Stimulated activated naive B cell treated with anti-CD40 and anti-IgM and Interleukin-4, amounts not matched to agents 10 μg/mL and 1 μg/mL and 100 μg/mL, for 72 hours (primary cell): ENCODE measurements at regions not wholly inside any gene's neighbourhood (a gene's known extent, or its start where the extent isn't known, plus 50 kb on each side); places are given as distances from the start of the nearest gene placed in this dataset.

Experiments
- ATAC-seq, 2 donors: fragments of 150-1000 bp; cut with Tn5 transposase; replicated peaks; 2 replicates each; pipeline ENCODE4 v1.10.0; 2021; ENCODE audit warnings: moderate library complexity in 1 of 2
- DNase-seq: peaks from one replicate; pipeline ENCODE4 v3.0.0; 2021
- H3K27ac Mint-ChIP-seq: one replicate; pipeline ENCODE4 v1.8.0; 2022; ENCODE audit warnings: mild to moderate bottlenecking, mixed read lengths
- H3K27me3 Mint-ChIP-seq, 2 donors: one replicate each; pipeline ENCODE4 v1.8.0; 2022; ENCODE audit warnings: mixed read lengths in 2 of 2
- H3K36me3 Mint-ChIP-seq, 2 donors: one replicate each; pipeline ENCODE4 v1.8.0; 2022; ENCODE audit warnings: mixed read lengths in 2 of 2, mild to moderate bottlenecking in 1 of 2
- H3K4me1 Mint-ChIP-seq, 2 donors: one replicate each; pipeline ENCODE4 v1.8.0; 2022; ENCODE audit warnings: mixed read lengths in 2 of 2, mild to moderate bottlenecking in 1 of 2
- H3K4me3 Mint-ChIP-seq, 2 donors: one replicate each; pipeline ENCODE4 v1.8.0; 2022; ENCODE audit warnings: mild to moderate bottlenecking in 2 of 2, mixed read lengths in 2 of 2, moderate library complexity in 1 of 2
- H3K9me3 Mint-ChIP-seq, 2 donors: one replicate each; pipeline ENCODE4 v1.8.0; 2022; ENCODE audit warnings: mixed read lengths in 2 of 2, mild to moderate bottlenecking in 1 of 2

GRCh38 chr5:35324201-35324600 is 93.9 kb upstream of the PRLR start:
- no peaks in the 10 kb centered on the region for H3K9me3 Mint-ChIP-seq
- peaks cover 0 to 16% of the 10 kb centered on the region in 2 donors for H3K27me3 Mint-ChIP-seq
- peaks cover 5 to 12% of the 10 kb centered on the region in 2 donors for H3K4me1 Mint-ChIP-seq
- no peaks in the 10 kb centered on the region for H3K36me3 Mint-ChIP-seq
- DNase-seq, result no peak
- no peak for ATAC-seq
- H3K27ac Mint-ChIP-seq, result no peak overlapping the region
- H3K4me3 Mint-ChIP-seq, result no peak overlapping the region

GRCh38 chr5:35320029-35320428 is 89.7 kb upstream of the PRLR start:
- H3K27me3 Mint-ChIP-seq, result peaks cover 0 to 16% of the 10 kb centered on the region in 2 donors
- peak; percentile 66 to 72 for ATAC-seq
- H3K36me3 Mint-ChIP-seq, result peaks cover 0 to 6% of the 10 kb centered on the region in 2 donors
- DNase-seq, result no peak
- H3K9me3 Mint-ChIP-seq, result no peaks in the 10 kb centered on the region
- H3K4me3 Mint-ChIP-seq, result peak overlapping the region in 1 of 2 donors; percentile 60
- H3K27ac Mint-ChIP-seq, result peak overlapping the region; percentile 92
- H3K4me1 Mint-ChIP-seq, result peaks cover 5 to 12% of the 10 kb centered on the region in 2 donors

- peaks cover 0 to 6% of the 10 kb centered on the region in 2 donors for H3K36me3 Mint-ChIP-seq
- DNase-seq (peak; percentile 83), ATAC-seq (peak; percentile 95 to 98)
- peak overlapping the region; percentile 92 for H3K27ac Mint-ChIP-seq
- H3K4me1 Mint-ChIP-seq, result peaks cover 5 to 12% of the 10 kb centered on the region in 2 donors
- peaks cover 0 to 11% of the 10 kb centered on the region in 2 donors for H3K27me3 Mint-ChIP-seq
- H3K4me3 Mint-ChIP-seq, result peak overlapping the region in 1 of 2 donors; percentile 11
- no peaks in the 10 kb centered on the region for H3K9me3 Mint-ChIP-seq
These were observed 89.2 kb upstream of the PRLR start for GRCh38 chr5:35319333-35320002.

GRCh38 chr5:35317586-35317985 is 87.3 kb upstream of the PRLR start:
- no peaks in the 10 kb centered on the region for H3K9me3 Mint-ChIP-seq
- peak overlapping the region; percentile 53 for H3K27ac Mint-ChIP-seq
- H3K4me1 Mint-ChIP-seq, result peaks cover 5 to 12% of the 10 kb centered on the region in 2 donors
- H3K4me3 Mint-ChIP-seq, result no peak overlapping the region
- ATAC-seq (no peak), DNase-seq (no peak)
- H3K27me3 Mint-ChIP-seq, result no peaks in the 10 kb centered on the region
- H3K36me3 Mint-ChIP-seq, result peaks cover 0 to 6% of the 10 kb centered on the region in 2 donors

DNA sequence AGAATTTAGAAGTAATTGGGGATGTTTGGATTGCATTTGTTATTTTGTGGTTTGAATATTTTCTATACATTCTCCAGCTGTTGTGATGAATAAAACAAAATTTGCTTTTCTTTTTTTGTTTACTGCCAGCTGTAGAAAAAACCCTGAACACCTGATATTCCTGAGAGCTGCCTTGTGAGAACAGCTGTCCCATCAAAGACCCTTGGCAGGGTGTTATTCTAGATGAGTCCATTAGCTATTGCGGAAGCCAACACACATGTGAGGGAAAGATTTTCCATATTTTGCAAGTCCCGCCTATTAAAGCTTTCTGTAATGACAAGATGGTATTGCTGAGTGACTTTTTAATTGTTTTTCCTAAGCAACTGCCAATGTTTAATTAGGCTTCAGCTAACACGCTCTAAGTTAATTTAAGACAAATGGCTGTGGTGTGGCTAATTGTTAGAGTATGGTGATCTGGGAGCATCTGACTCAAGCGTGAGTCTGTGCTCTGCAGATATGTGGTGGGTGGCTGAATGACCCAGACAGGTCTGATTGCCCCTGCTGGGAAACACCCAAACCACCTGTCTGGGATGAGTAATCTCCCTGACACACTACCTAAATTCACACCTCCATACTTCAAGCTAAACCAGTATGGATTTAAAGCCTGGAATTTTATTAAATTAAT is 86.5 kb upstream of the PRLR start:
- H3K27ac Mint-ChIP-seq, result no peak overlapping the region
- no peaks in the 10 kb centered on the region for H3K27me3 Mint-ChIP-seq
- no peak overlapping the region for H3K4me3 Mint-ChIP-seq
- no peaks in the 10 kb centered on the region for H3K9me3 Mint-ChIP-seq
- DNase-seq (no peak), ATAC-seq (no peak)
- peaks cover 0 to 6% of the 10 kb centered on the region in 2 donors for H3K36me3 Mint-ChIP-seq
- H3K4me1 Mint-ChIP-seq, result peaks cover 5 to 12% of the 10 kb centered on the region in 2 donors

DNA sequence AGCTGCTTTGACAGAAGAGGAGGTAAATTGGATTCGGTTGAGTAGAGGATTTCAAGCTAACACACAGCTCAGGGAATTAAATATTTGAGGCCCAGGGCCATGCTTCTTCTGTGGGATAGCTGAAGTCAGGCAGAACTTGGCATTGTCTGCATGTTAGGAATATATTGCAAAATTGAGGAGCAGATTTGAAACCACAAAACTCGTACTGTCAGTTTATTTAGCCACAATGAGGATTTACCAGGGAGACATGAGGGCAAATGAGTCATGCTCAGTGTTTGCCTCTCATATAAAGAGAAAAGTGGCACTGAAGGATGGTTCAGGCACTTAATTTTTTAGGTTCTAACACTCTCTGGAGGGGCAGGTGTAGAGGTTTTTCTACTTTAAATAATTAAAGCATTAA is 83.0 kb upstream of the PRLR start:
- Mint-ChIP-seq H3K9me3 (no peaks in the 10 kb centered on the region), H3K27ac (no peak overlapping the region), H3K4me3 (no peak overlapping the region), H3K36me3 (peaks cover 0 to 5% of the 10 kb centered on the region in 2 donors), H3K27me3 (peaks cover 5 to 10% of the 10 kb centered on the region in 2 donors), H3K4me1 (no peaks in the 10 kb centered on the region)
- DNase-seq (no peak), ATAC-seq (no peak)

DNA sequence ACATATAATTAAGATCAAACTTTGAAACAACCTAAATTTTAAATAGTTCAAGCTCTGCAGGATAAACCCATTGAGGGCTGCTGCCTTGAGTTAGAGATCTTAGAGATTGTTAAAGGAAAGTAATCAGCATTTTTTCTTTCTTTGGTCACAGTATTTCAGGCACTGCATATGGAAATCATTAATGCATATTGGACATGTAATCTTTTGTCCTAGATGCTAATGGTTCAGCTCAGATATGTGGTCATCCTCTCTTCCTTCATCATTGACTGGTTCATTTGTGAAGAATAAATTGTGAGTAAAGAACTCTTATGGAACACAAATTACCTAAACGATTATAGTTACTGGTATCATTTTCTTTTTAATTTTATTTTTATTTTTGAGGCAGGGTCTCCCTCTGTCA is 82.0 kb upstream of the PRLR start:
- H3K27ac Mint-ChIP-seq, result no peak overlapping the region
- no peaks in the 10 kb centered on the region for H3K9me3 Mint-ChIP-seq
- H3K27me3 Mint-ChIP-seq, result peaks cover 5 to 10% of the 10 kb centered on the region in 2 donors
- no peaks in the 10 kb centered on the region for H3K4me1 Mint-ChIP-seq
- ATAC-seq (no peak), DNase-seq (no peak)
- no peaks in the 10 kb centered on the region for H3K36me3 Mint-ChIP-seq
- no peak overlapping the region for H3K4me3 Mint-ChIP-seq

- ATAC-seq (no peak), DNase-seq (no peak)
- no peaks in the 10 kb centered on the region for H3K4me1 Mint-ChIP-seq
- no peaks in the 10 kb centered on the region for H3K36me3 Mint-ChIP-seq
- no peak overlapping the region for H3K4me3 Mint-ChIP-seq
- H3K9me3 Mint-ChIP-seq, result no peaks in the 10 kb centered on the region
- H3K27ac Mint-ChIP-seq, result no peak overlapping the region
- peaks cover 13 to 15% of the 10 kb centered on the region in 2 donors for H3K27me3 Mint-ChIP-seq
These were observed 79.3 kb upstream of the PRLR start for GRCh38 chr5:35309365-35310130.

- Mint-ChIP-seq H3K27me3 (peaks cover 15 to 17% of the 10 kb centered on the region in 2 donors), H3K4me3 (no peak overlapping the region)
These were observed 78.1 kb upstream of the PRLR start for GRCh38 chr5:35308421-35308820.

GRCh38 chr5:35306716-35307365 is 76.6 kb upstream of the PRLR start:
- peaks cover 16 to 17% of the 10 kb centered on the region in 2 donors for H3K27me3 Mint-ChIP-seq
- DNase-seq, result no peak
- no peak overlapping the region for H3K4me3 Mint-ChIP-seq
- no peaks in the 10 kb centered on the region for H3K36me3 Mint-ChIP-seq
- no peak for ATAC-seq
- H3K9me3 Mint-ChIP-seq, result no peaks in the 10 kb centered on the region
- H3K27ac Mint-ChIP-seq, result no peak overlapping the region
- no peaks in the 10 kb centered on the region for H3K4me1 Mint-ChIP-seq

More at GRCh38 chr5:35308421-35308820, 78.1 kb upstream of the PRLR start:
- DNase-seq (no peak), ATAC-seq (no peak)
- Mint-ChIP-seq H3K4me1 (no peaks in the 10 kb centered on the region), H3K36me3 (no peaks in the 10 kb centered on the region), H3K9me3 (no peaks in the 10 kb centered on the region), H3K27ac (no peak overlapping the region)

- Mint-ChIP-seq H3K27me3 (peaks cover 17 to 28% of the 10 kb centered on the region in 2 donors), H3K9me3 (no peaks in the 10 kb centered on the region), H3K36me3 (no peaks in the 10 kb centered on the region), H3K4me3 (no peak overlapping the region), H3K4me1 (no peaks in the 10 kb centered on the region), H3K27ac (no peak overlapping the region)
- DNase-seq (no peak), ATAC-seq (no peak)
These were observed 75.2 kb upstream of the PRLR start for GRCh38 chr5:35305336-35306020.

DNA sequence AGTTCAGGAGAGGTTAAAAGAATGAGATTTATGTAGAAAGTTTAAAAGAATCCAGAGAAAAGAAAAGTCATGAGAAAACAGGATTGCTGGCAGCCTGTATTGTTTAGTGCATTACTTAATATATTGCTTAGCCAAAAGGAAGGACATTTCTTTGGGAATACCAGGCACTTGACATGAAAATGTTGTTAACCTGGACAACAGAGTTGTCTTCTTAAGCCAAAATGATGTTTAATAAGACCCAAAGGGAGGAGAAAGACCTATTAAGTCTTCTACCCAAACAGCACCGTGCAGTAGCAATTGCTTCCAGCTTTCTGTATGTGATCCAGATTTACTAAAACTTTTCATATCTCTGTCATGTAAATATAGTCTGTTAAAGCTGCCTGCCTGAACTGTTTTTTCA is 74.0 kb upstream of the PRLR start:
- Mint-ChIP-seq H3K27me3 (peaks cover 16 to 22% of the 10 kb centered on the region in 2 donors), H3K27ac (no peak overlapping the region), H3K4me3 (no peak overlapping the region), H3K9me3 (no peaks in the 10 kb centered on the region), H3K36me3 (no peaks in the 10 kb centered on the region), H3K4me1 (no peaks in the 10 kb centered on the region)
- ATAC-seq, result no peak
- DNase-seq, result no peak

GRCh38 chr5:35303152-35303551 is 72.9 kb upstream of the PRLR start:
- Mint-ChIP-seq H3K4me1 (no peaks in the 10 kb centered on the region), H3K27ac (no peak overlapping the region), H3K27me3 (peaks cover 16 to 18% of the 10 kb centered on the region in 2 donors), H3K36me3 (no peaks in the 10 kb centered on the region), H3K4me3 (no peak overlapping the region), H3K9me3 (no peaks in the 10 kb centered on the region)
- DNase-seq, result no peak
- ATAC-seq, result peak in 1 of 2 donors; percentile 36

DNA sequence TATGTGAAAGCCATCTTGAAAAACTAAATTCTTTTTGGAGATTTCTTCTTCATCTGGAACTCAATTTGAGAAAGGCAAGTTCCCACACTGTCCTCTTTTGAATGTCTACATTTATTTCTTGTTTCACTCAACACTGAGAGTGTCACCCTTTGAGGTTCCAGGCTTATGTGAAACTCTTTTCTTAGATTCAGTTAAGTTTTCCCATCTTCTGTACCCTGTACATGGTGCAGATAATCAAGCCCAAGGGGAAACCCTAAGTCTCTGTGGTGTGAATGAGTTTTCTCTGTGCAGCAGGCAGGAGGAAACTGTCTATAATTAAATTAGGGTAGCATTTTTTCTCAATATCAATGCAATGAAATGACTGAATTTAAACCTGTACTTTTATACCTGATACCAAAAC is 72.3 kb upstream of the PRLR start:
- Mint-ChIP-seq H3K4me1 (no peaks in the 10 kb centered on the region), H3K36me3 (no peaks in the 10 kb centered on the region), H3K27me3 (peaks cover 21 to 23% of the 10 kb centered on the region in 2 donors), H3K27ac (no peak overlapping the region), H3K4me3 (no peak overlapping the region), H3K9me3 (no peaks in the 10 kb centered on the region)
- no peak for DNase-seq
- ATAC-seq, result peak; percentile 50 to 64
